ENCODE measurements at regions not wholly inside any gene's neighbourhood (a gene's known extent, or its start where the extent isn't known, plus 50 kb on each side); places are given as distances from the start of the nearest gene placed in this dataset.
"Not testable (repeated sequence)": the region's sequence is repeated elsewhere in the genome, so short reads cannot be mapped to it uniquely, and the experiment has no call there.

DNA sequence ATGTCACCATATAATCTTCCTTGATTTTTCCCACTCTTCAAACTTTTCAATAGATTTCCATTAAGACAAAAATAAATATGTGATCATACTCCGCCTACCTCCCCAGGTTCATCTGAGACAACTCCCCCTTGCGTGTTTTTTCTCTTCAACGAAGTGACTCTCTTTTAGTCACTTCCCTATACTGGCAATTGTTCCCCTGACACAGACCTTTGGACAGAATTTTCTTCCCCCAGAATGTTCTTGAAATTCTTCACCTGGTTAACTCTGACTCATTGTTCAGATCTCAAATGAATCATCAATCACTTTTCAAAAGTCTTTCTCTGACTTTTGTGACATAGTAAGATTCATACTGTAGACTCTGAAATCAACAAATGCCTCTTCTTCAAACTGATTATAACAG is 727.3 kb upstream of the LMO3 start:
- Histone ChIP-seq H3K27me3 (ENCODE audit: control insufficient read depth, insufficient read depth, low read length) (no peaks in the 10 kb centered on the region), H3K27ac (ENCODE audit: low read length) (no peak overlapping the region), H3K36me3 (ENCODE audit: control insufficient read depth, insufficient read depth, low read length) (no peaks in the 10 kb centered on the region), H3K9me3 (replicated peaks; ENCODE audit: control insufficient read depth, low read depth, low read length) (no peaks in the 10 kb centered on the region), H3K4me3 (ENCODE audit: low read length) (no peak overlapping the region), H3K4me1 (ENCODE audit: control insufficient read depth, insufficient read depth, low read length) (no peaks in the 10 kb centered on the region)
- DNase-seq, result no peak
- WGBS (ENCODE audit: insufficient coverage), result 78% methylated on average over 3 of the region's 3 CpGs

DNA sequence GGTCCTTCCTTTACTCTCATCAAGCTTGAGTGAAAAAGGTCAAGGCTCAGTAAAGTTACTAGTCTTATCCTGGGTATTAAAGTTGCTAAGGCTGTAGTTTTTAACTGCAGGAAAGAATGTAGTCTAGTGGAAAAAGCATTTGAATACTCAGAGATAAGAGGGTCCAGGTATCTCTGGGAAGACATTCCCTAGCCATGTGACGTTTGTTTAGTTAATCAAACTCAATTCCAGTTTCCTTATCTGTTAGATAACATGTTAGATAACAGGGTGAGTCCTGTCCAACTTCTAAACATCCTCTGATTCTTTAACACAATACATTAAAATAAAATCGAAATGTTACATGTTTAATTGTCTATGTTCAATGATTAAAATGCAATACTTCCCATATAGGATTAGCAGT is 720.7 kb upstream of the LMO3 start:
- WGBS (ENCODE audit: insufficient coverage), result no CpG with 5 or more reads among the region's 2 CpGs
- H3K9me3 ChIP-seq (replicated peaks; ENCODE audit: control insufficient read depth, low read depth, low read length), result peaks cover 5% of the 10 kb centered on the region
- H3K4me3 ChIP-seq (ENCODE audit: low read length), result no peak overlapping the region
- H3K36me3 ChIP-seq (ENCODE audit: control insufficient read depth, insufficient read depth, low read length), result no peaks in the 10 kb centered on the region
- no peaks in the 10 kb centered on the region for H3K27me3 ChIP-seq (ENCODE audit: control insufficient read depth, insufficient read depth, low read length)
- no peak overlapping the region for H3K27ac ChIP-seq (ENCODE audit: low read length)
- H3K4me1 ChIP-seq (ENCODE audit: control insufficient read depth, insufficient read depth, low read length), result no peaks in the 10 kb centered on the region
- no peak for DNase-seq

DNA sequence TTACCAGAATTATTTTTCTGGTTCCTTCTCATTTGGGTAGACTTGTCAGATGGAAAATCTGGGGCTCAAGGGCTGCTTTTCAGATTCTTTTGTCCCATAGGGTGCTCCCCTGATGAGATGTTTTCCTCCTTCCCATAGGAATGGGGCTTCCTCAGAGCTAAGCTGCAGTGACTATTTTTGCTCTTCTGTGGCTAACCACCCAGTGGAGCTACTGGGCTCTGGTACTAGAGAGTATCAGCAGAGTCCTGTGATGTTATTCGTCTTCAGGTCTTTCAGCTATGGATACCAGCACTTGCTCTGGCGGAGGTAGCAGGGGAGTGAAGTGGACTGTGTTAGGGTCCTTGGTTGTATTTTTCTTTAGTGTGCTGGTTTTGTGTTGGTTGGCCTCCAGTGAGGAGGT is 716.1 kb upstream of the LMO3 start:
- Histone ChIP-seq H3K4me3 (ENCODE audit: low read length) (no peak overlapping the region), H3K36me3 (ENCODE audit: control insufficient read depth, insufficient read depth, low read length) (no peaks in the 10 kb centered on the region), H3K27me3 (ENCODE audit: control insufficient read depth, insufficient read depth, low read length) (no peaks in the 10 kb centered on the region), H3K4me1 (ENCODE audit: control insufficient read depth, insufficient read depth, low read length) (no peaks in the 10 kb centered on the region), H3K9me3 (replicated peaks; ENCODE audit: control insufficient read depth, low read depth, low read length) (peaks cover 5% of the 10 kb centered on the region), H3K27ac (ENCODE audit: low read length) (no peak overlapping the region)
- WGBS (ENCODE audit: insufficient coverage), result 90% methylated on average over 2 of the region's 2 CpGs
- DNase-seq, result no peak

DNA sequence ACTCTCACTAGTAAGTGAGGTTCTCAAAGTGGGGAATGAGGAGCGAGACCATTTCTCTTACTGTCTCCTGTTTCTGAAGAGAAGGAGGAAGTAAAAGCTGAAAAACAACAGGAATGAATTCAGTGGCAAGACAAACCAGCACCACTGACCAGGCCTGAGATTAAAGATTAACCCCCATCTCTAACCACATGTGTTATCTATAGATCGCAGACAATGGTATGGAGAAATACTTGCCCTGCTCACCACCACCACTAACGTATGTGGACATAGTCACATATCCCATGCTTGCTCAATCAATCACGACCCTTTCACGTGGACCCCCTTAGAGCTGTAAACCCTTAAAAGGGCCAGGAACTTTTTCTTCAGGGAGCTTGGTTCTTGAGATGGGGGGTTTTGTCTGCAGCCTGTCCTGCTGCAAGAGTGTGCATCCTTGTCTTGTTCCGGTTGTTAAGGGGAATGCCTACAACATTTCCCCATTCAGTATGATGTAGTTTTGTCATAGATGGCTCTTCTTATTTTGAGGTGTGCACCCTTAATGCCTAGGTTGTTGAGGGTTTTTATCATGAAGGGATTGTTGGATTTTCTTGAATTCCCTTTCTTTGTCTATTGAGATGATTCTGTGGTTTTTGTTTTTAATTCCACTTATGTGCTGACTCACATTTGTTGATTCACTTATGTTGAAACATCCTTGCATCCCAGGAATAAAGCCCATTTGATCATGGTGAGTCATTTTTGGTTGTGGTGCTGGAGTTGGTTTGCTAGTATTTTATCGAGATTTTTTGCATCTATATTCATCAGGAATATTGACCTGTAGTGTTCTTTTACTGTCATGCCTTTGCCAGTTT is 698.8 kb upstream of the LMO3 start:
- peaks cover 21% of the 10 kb centered on the region for H3K9me3 ChIP-seq (replicated peaks; ENCODE audit: control insufficient read depth, low read depth, low read length)
- WGBS (ENCODE audit: insufficient coverage), result 93% methylated on average over 3 of the region's 7 CpGs
- H3K27ac ChIP-seq (ENCODE audit: low read length), result no peak overlapping the region
- H3K4me1 ChIP-seq (ENCODE audit: control insufficient read depth, insufficient read depth, low read length), result no peaks in the 10 kb centered on the region
- H3K27me3 ChIP-seq (ENCODE audit: control insufficient read depth, insufficient read depth, low read length), result no peaks in the 10 kb centered on the region
- H3K36me3 ChIP-seq (ENCODE audit: control insufficient read depth, insufficient read depth, low read length), result no peaks in the 10 kb centered on the region
- no peak for DNase-seq
- H3K4me3 ChIP-seq (ENCODE audit: low read length), result no peak overlapping the region

DNA sequence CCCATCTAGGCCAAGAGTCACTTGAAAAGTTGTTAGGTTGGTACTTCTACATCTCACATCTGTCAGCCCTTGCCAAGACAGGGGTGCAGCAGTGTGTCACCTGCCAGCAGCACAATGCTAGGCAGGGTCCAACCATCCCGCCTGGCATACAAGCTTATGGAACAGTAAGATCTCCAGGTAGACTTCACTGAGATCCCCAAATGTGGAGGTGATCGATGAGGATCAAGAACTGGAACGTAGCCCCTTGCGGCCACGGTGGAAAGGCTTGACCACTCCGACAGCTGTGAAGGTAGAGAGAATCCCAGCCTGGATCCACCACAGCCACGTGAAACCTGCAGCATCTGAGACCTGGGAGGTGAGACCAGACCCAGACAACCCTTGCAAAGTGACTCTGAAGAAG is 696.0 kb upstream of the LMO3 start:
- no peaks in the 10 kb centered on the region for H3K27me3 ChIP-seq (ENCODE audit: control insufficient read depth, insufficient read depth, low read length)
- H3K4me1 ChIP-seq (ENCODE audit: control insufficient read depth, insufficient read depth, low read length), result no peaks in the 10 kb centered on the region
- no peak overlapping the region for H3K4me3 ChIP-seq (ENCODE audit: low read length)
- WGBS (ENCODE audit: insufficient coverage), result 96% methylated on average over 7 of the region's 7 CpGs
- DNase-seq, result no peak
- no peak overlapping the region for H3K27ac ChIP-seq (ENCODE audit: low read length)
- no peaks in the 10 kb centered on the region for H3K36me3 ChIP-seq (ENCODE audit: control insufficient read depth, insufficient read depth, low read length)
- peaks cover 36% of the 10 kb centered on the region for H3K9me3 ChIP-seq (replicated peaks; ENCODE audit: control insufficient read depth, low read depth, low read length)

DNA sequence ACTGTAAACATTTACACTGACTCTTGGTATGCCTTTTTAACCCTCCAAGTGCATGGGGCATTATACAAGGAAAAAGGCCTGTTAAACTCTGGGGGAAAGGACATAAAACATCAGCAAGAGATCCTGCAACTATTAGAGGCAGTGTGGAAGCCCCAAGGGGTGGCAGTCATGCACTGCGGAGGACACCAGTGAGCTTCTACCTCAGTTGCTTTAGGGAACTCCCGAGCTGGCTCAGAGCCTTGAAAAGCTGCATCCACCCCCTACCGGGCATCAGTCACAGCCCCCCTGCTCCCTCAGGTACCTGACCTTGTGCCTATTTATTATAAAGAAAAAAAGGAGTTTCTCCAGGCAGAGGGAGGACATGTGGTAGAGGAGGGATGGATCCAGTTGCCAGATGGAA is 695.6 kb upstream of the LMO3 start:
- no peak for DNase-seq
- Histone ChIP-seq H3K4me1 (ENCODE audit: control insufficient read depth, insufficient read depth, low read length) (no peaks in the 10 kb centered on the region), H3K4me3 (ENCODE audit: low read length) (no peak overlapping the region), H3K9me3 (replicated peaks; ENCODE audit: control insufficient read depth, low read depth, low read length) (peaks cover 36% of the 10 kb centered on the region), H3K27me3 (ENCODE audit: control insufficient read depth, insufficient read depth, low read length) (no peaks in the 10 kb centered on the region), H3K36me3 (ENCODE audit: control insufficient read depth, insufficient read depth, low read length) (no peaks in the 10 kb centered on the region), H3K27ac (ENCODE audit: low read length) (no peak overlapping the region)
- WGBS (ENCODE audit: insufficient coverage), result no CpG with 5 or more reads among the region's 3 CpGs

DNA sequence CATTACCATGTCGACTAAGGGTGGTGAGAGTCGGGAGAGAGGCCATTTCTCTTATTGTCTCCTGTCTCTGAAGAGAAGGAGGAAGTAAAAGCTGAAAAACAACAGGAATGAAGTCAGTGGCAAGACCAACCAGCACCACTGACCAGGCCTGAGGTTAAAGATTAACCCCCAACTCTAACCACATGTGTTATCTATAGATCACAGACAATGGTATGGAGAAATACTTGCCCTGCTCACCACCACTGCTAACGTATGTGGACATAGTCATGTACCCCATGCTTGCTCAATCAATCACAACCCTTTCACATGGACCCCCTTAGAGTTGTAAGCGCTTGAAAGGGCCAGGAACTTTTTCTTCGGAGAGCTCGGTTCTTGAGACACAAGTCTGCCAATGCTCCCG is 690.9 kb upstream of the LMO3 start:
- Histone ChIP-seq H3K9me3 (replicated peaks; ENCODE audit: control insufficient read depth, low read depth, low read length) (peaks cover 22% of the 10 kb centered on the region), H3K4me1 (ENCODE audit: control insufficient read depth, insufficient read depth, low read length) (no peaks in the 10 kb centered on the region), H3K4me3 (ENCODE audit: low read length) (no peak overlapping the region), H3K27ac (ENCODE audit: low read length) (no peak overlapping the region), H3K27me3 (ENCODE audit: control insufficient read depth, insufficient read depth, low read length) (no peaks in the 10 kb centered on the region), H3K36me3 (ENCODE audit: control insufficient read depth, insufficient read depth, low read length) (no peaks in the 10 kb centered on the region)
- DNase-seq, result no peak
- WGBS (ENCODE audit: insufficient coverage), result 60% methylated on average over 1 of the region's 7 CpGs

DNA sequence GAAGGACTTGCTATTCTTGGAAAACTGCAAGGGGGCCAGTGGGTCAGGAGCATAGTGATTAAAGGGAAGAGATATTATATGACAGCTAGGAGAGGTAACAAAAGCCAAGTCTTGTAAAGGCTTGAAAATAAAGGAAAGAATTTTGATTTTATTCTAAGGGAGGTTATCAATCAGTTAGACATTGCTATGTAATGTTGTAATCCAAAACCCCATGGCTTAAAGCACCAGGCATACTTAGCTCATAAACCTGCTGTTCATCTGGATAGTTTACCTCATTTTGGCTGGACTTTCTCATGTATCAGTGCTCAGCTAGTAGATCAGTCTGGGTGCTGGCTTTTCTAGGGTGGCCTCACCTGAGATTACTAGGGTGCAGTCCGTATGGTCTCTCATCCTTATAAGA is 680.9 kb upstream of the LMO3 start:
- Histone ChIP-seq H3K4me1 (ENCODE audit: control insufficient read depth, insufficient read depth, low read length) (no peaks in the 10 kb centered on the region), H3K9me3 (replicated peaks; ENCODE audit: control insufficient read depth, low read depth, low read length) (peaks cover 7% of the 10 kb centered on the region), H3K36me3 (ENCODE audit: control insufficient read depth, insufficient read depth, low read length) (no peaks in the 10 kb centered on the region), H3K27me3 (ENCODE audit: control insufficient read depth, insufficient read depth, low read length) (no peaks in the 10 kb centered on the region), H3K27ac (ENCODE audit: low read length) (no peak overlapping the region), H3K4me3 (ENCODE audit: low read length) (no peak overlapping the region)
- WGBS (ENCODE audit: insufficient coverage), result no CpG with 5 or more reads among the region's 1 CpG
- no peak for DNase-seq

DNA sequence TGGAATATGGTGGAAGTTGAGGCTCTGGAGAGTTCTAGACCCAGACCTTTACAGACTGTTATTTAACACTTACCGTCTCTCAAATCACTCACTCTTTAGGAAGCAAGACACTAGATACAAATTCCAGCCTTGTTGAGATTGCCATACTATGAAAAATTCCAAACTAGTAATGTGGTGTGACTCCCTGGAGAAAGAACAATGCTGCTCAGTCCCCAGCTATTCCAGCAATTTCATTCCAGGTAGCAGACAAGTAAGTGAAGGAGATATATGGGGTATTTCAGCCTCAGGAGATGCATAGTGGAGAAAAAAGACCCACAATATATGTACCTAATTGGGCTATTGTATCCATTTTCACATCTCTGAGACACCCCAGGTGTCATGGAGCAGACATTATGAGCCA is 678.9 kb upstream of the LMO3 start:
- Histone ChIP-seq H3K9me3 (replicated peaks; ENCODE audit: control insufficient read depth, low read depth, low read length) (peaks cover 7% of the 10 kb centered on the region), H3K27ac (ENCODE audit: low read length) (no peak overlapping the region)
- no CpG with 5 or more reads among the region's 1 CpG for WGBS (ENCODE audit: insufficient coverage)

DNA sequence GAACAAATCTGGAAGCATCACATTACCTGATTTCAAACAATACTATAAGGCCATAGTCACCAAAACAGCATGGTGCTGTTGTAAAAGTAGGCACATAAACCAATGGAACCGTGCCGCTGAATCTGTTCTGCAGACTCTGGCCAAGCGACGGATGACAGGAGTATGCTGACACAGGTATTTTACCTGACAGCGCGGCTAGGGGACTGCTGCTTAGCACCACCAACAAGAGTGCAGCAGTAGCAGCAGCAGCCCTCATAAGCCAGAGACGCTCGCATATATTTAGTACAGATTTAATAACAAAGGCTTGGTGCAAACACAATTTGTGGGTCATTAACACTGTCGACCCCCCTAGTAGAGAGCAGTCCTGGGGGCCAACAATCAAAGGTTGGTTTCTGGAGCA is 677.6 kb upstream of the LMO3 start:
- Histone ChIP-seq H3K9me3 (replicated peaks; ENCODE audit: control insufficient read depth, low read depth, low read length) (peaks cover 7% of the 10 kb centered on the region), H3K4me3 (ENCODE audit: low read length) (no peak overlapping the region), H3K36me3 (ENCODE audit: control insufficient read depth, insufficient read depth, low read length) (no peaks in the 10 kb centered on the region), H3K27ac (ENCODE audit: low read length) (no peak overlapping the region), H3K27me3 (ENCODE audit: control insufficient read depth, insufficient read depth, low read length) (no peaks in the 10 kb centered on the region), H3K4me1 (ENCODE audit: control insufficient read depth, insufficient read depth, low read length) (no peaks in the 10 kb centered on the region)
- WGBS (ENCODE audit: insufficient coverage), result 93% methylated on average over 8 of the region's 9 CpGs
- DNase-seq, result no peak

More for the DNA sequence above, 678.9 kb upstream of the LMO3 start:
- no peaks in the 10 kb centered on the region for H3K27me3 ChIP-seq (ENCODE audit: control insufficient read depth, insufficient read depth, low read length)
- DNase-seq, result no peak
- no peak overlapping the region for H3K4me3 ChIP-seq (ENCODE audit: low read length)
- H3K4me1 ChIP-seq (ENCODE audit: control insufficient read depth, insufficient read depth, low read length), result no peaks in the 10 kb centered on the region
- H3K36me3 ChIP-seq (ENCODE audit: control insufficient read depth, insufficient read depth, low read length), result no peaks in the 10 kb centered on the region

DNA sequence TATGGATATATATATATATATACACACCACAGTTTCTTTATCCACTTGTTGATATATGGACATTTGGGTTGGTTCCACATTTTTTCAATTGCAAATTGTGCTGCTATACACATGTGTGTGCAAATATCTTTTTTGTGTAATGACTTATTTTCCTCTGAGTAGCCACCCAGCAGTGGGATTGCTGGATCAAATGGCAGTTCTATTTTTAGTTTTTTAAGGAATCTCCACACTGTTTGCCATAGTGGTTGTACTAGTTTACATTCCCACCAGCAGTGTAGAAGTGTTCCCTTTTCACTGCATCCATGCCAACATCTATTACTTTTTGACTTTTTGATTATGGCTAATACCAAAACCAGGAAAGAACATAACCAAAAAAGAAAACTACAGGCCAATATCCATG is 676.2 kb upstream of the LMO3 start:
- not testable (repeated sequence) for H3K4me3 ChIP-seq (ENCODE audit: low read length); DNase-seq; H3K4me1 ChIP-seq (ENCODE audit: control insufficient read depth, insufficient read depth, low read length); H3K9me3 ChIP-seq (replicated peaks; ENCODE audit: control insufficient read depth, low read depth, low read length); H3K36me3 ChIP-seq (ENCODE audit: control insufficient read depth, insufficient read depth, low read length); H3K27ac ChIP-seq (ENCODE audit: low read length); H3K27me3 ChIP-seq (ENCODE audit: control insufficient read depth, insufficient read depth, low read length)
